ENCODE measurements at regions not wholly inside any gene's neighbourhood (a gene's known extent, or its start where the extent isn't known, plus 50 kb on each side); places are given as distances from the start of the nearest gene placed in this dataset.

DNA sequence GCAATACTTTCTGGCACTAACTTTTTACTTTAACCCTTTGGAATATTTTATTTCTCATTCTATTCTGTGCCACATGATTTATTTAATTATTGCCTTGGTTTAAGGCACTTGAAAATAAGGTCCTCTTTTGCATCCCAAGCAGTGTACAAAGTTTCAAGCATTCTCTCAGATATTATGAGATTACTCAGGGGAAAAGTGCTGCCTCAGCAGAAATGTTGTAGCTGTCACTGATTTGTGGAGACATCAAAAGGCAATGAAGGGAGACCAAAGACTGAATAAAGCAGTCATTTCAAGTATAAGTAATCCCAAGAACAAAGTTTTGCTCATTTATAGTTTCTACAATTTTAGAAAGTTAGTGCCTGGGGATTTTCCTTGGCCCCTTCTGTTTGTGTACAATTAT is 253.0 kb downstream of the RNF144B start:
- intact Hi-C loops (cut with micrococcal nuclease), result no loop called here

DNA sequence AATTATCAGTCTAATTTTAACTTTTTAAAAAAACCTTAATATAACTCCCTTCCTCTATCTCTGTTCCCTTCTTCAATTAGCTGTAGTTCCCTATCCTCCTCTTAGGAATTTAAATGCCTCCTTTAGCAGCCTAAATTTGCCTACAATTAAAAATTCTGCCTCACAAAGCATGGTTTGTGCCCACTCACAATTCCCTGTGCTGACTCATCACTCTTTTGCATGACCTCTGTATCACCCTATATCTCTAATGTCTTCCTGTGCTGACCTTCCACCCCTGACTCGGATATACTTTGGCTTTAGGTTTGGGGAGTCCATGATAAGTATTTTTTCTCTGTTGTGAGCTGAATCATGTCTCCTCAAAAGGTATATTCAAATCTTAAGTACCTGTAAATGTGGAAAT is 253.6 kb downstream of the RNF144B start:
- H3K27me3 ChIP-seq (ENCODE audit: insufficient read depth, low read length), result no peaks in the 10 kb centered on the region
- CTCF ChIA-PET, result no interaction called here
- RAD21 ChIA-PET (ENCODE audit: low non-redundant PET in 1 of 2, low total read pairs in 2 of 2, uncharacterized antibody in 2 of 2, unreplicated experiment in 2 of 2), result no interaction called here
- no peak overlapping the region for H3K27ac ChIP-seq (ENCODE audit: low read depth, low read length)
- no peak overlapping the region for H3K9ac ChIP-seq (ENCODE audit: low read length)
- no peaks in the 10 kb centered on the region for H3K4me1 ChIP-seq (ENCODE audit: control insufficient read depth in 1 of 2, insufficient read depth in 2 of 2, low read length in 2 of 2)
- TF ChIP-seq ZNF274 (IDR thresholded peaks at IDR 0.05; ENCODE audit: low read depth, low read length), result no peak
- TF ChIP-seq EGR1 (IDR thresholded peaks at IDR 0.05; ENCODE audit: low read depth), result no peak
- TF ChIP-seq JUND (IDR thresholded peaks at IDR 0.05), result no peak
- TF ChIP-seq, protein P1, sequence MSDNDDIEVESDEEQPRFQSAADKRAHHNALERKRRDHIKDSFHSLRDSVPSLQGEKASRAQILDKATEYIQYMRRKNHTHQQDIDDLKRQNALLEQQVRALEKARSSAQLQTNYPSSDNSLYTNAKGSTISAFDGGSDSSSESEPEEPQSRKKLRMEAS (IDR thresholded peaks at IDR 0.05), result no peak
- TF ChIP-seq ZFX (IDR thresholded peaks at IDR 0.05), result no peak
- no peak for TF ChIP-seq POLR2A (IDR thresholded peaks at IDR 0.05; ENCODE audit: borderline replicate concordance, extremely low read depth, insufficient read depth, insufficient read length)
- TF ChIP-seq, protein P2, sequence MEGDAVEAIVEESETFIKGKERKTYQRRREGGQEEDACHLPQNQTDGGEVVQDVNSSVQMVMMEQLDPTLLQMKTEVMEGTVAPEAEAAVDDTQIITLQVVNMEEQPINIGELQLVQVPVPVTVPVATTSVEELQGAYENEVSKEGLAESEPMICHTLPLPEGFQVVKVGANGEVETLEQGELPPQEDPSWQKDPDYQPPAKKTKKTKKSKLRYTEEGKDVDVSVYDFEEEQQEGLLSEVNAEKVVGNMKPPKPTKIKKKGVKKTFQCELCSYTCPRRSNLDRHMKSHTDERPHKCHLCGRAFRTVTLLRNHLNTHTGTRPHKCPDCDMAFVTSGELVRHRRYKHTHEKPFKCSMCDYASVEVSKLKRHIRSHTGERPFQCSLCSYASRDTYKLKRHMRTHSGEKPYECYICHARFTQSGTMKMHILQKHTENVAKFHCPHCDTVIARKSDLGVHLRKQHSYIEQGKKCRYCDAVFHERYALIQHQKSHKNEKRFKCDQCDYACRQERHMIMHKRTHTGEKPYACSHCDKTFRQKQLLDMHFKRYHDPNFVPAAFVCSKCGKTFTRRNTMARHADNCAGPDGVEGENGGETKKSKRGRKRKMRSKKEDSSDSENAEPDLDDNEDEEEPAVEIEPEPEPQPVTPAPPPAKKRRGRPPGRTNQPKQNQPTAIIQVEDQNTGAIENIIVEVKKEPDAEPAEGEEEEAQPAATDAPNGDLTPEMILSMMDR (IDR thresholded peaks at IDR 0.05 in 2 of 3, conservative IDR thresholded peaks at IDR 0.05 in 1 of 3; ENCODE audit: borderline replicate concordance in 1 of 3, insufficient read depth in 1 of 3, low read depth in 2 of 3, low read length in 2 of 3), result no peak
- no peak for TF ChIP-seq FOSL1 (IDR thresholded peaks at IDR 0.05; ENCODE audit: low read depth)
- TF ChIP-seq, protein P3, sequence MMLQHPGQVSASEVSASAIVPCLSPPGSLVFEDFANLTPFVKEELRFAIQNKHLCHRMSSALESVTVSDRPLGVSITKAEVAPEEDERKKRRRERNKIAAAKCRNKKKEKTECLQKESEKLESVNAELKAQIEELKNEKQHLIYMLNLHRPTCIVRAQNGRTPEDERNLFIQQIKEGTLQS (IDR thresholded peaks at IDR 0.05), result no peak
- TF ChIP-seq SRF (IDR thresholded peaks at IDR 0.05; ENCODE audit: low read depth), result no peak
- H3K4me2 ChIP-seq (ENCODE audit: low read length), result no peak overlapping the region
- no peaks in the 10 kb centered on the region for H3K36me3 ChIP-seq (ENCODE audit: control insufficient read depth in 1 of 2, insufficient read depth in 2 of 2, low read length in 2 of 2)
- BruUV-seq (replicated peaks), result no TSS peak
- no peaks in the 10 kb centered on the region for H4K20me1 ChIP-seq (ENCODE audit: insufficient read depth)
- no peak overlapping the region for H2AFZ ChIP-seq (ENCODE audit: low read depth, low read length, poor library complexity, severe bottlenecking)
- no peak for ATAC-seq
- no peak overlapping the region for H3K4me3 ChIP-seq (replicated peaks in 1 of 2; ENCODE audit: low read depth in 1 of 2, low read length in 2 of 2)
- POLR2A ChIA-PET, result no interaction called here
- intact Hi-C loops (cut with micrococcal nuclease), result no loop called here
- no peaks in the 10 kb centered on the region for H3K79me2 ChIP-seq (ENCODE audit: insufficient read depth, low read length)
- H3K9me3 ChIP-seq (ENCODE audit: control insufficient read depth in 1 of 2, insufficient read depth in 1 of 2, low read depth in 1 of 2, low read length in 2 of 2), result no peaks in the 10 kb centered on the region
- no peaks in the 10 kb centered on the region for H3K9me2 ChIP-seq (ENCODE audit: insufficient read depth)
- no peak for DNase-seq (ENCODE audit: low read depth, low spot score)

More for the DNA sequence above, 253.0 kb downstream of the RNF144B start:
- Histone ChIP-seq H3K27me3 (ENCODE audit: insufficient read depth, low read length) (no peaks in the 10 kb centered on the region), H3K27ac (ENCODE audit: low read depth, low read length) (no peak overlapping the region), H3K4me2 (ENCODE audit: low read length) (no peak overlapping the region), H3K36me3 (ENCODE audit: control insufficient read depth in 1 of 2, insufficient read depth in 2 of 2, low read length in 2 of 2) (no peaks in the 10 kb centered on the region), H3K9ac (ENCODE audit: low read length) (no peak overlapping the region), H4K20me1 (ENCODE audit: insufficient read depth) (no peaks in the 10 kb centered on the region), H3K79me2 (ENCODE audit: insufficient read depth, low read length) (no peaks in the 10 kb centered on the region), H3K9me3 (ENCODE audit: control insufficient read depth in 1 of 2, insufficient read depth in 1 of 2, low read depth in 1 of 2, low read length in 2 of 2) (no peaks in the 10 kb centered on the region), H3K4me1 (ENCODE audit: control insufficient read depth in 1 of 2, insufficient read depth in 2 of 2, low read length in 2 of 2) (no peaks in the 10 kb centered on the region), H3K4me3 (replicated peaks in 1 of 2; ENCODE audit: low read depth in 1 of 2, low read length in 2 of 2) (no peak overlapping the region), H3K9me2 (ENCODE audit: insufficient read depth) (no peaks in the 10 kb centered on the region), H2AFZ (ENCODE audit: low read depth, low read length, poor library complexity, severe bottlenecking) (no peak overlapping the region)
- ATAC-seq (no peak), DNase-seq (ENCODE audit: low read depth, low spot score) (no peak)
- no TSS peak for BruUV-seq (replicated peaks)
- TF ChIP-seq SIN3A (IDR thresholded peaks at IDR 0.05; ENCODE audit: low read depth) (no peak), ZFX (IDR thresholded peaks at IDR 0.05) (no peak), EGR1 (IDR thresholded peaks at IDR 0.05; ENCODE audit: low read depth) (no peak), YY1 (IDR thresholded peaks at IDR 0.05; ENCODE audit: extremely low read depth, insufficient replicate concordance, low read depth, low read length) (no peak), EZH2 (IDR thresholded peaks at IDR 0.05) (no peak), EZH2phosphoT487 (IDR thresholded peaks at IDR 0.05; ENCODE audit: borderline replicate concordance) (no peak), JUND (IDR thresholded peaks at IDR 0.05) (no peak)
- TF ChIP-seq, protein P3 (IDR thresholded peaks at IDR 0.05), result no peak
- RAD21 ChIA-PET (ENCODE audit: low non-redundant PET in 1 of 2, low total read pairs in 2 of 2, uncharacterized antibody in 2 of 2, unreplicated experiment in 2 of 2), result no interaction called here
- POLR2A ChIA-PET, result no interaction called here
- CTCF ChIA-PET, result no interaction called here
